ENCODE measurements at regions not wholly inside any gene's neighbourhood (a gene's known extent, or its start where the extent isn't known, plus 50 kb on each side); places are given as distances from the start of the nearest gene placed in this dataset.
"Not testable (repeated sequence)": the region's sequence is repeated elsewhere in the genome, so short reads cannot be mapped to it uniquely, and the experiment has no call there.

DNA sequence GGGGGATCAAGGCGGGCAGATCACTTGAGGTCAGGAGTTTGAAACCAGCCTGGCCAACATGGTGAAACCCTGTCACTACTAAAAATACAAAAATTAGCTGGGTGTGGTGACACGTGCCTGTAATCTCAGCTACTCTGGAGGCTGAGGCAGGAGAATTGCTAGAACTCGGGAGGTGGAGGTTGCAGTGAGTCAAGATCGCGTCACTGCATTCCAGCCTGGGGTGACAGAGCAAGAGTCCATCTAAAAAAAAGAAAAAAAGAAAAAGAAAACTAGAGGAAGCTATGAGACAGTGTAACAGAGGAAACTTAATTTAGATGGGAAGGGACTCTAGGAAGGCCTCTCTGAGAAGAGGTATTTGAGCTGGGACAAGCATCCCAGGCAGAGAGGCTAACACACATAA, 109.9 kb upstream of the SRSF6 start:
- H3K27me3 Mint-ChIP-seq: peaks cover 18% of the 10 kb centered on the region
- H3K4me3 Mint-ChIP-seq, DNase-seq, H3K4me1 Mint-ChIP-seq, H3K9me3 Mint-ChIP-seq, H3K27ac Mint-ChIP-seq, H3K36me3 Mint-ChIP-seq: not testable (repeated sequence)

DNA sequence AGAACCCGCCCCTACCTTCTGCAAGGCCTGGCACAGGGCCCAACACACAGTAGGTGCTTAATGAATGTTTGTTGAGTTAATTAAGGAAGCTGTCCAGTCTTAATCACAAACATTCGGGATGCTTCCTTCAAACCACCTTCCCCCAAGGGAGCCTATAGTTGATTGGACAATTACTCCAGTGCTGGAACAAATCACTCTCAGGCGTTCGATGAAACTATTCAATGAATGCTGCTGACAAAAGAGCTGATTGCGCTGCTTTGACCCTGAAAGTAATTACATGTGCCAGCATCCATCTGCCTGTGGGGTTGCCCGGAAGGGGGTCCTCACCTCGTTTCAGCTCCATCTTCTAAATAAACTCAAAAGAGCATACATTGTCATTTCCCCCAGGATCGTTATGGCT, 112.0 kb upstream of the SRSF6 start:
- Mint-ChIP-seq H3K27ac (no peak overlapping the region), H3K9me3 (peaks cover 9% of the 10 kb centered on the region), H3K4me1 (no peaks in the 10 kb centered on the region), H3K36me3 (no peaks in the 10 kb centered on the region), H3K27me3 (peaks cover 14% of the 10 kb centered on the region), H3K4me3 (no peak overlapping the region)
- DNase-seq: no peak

DNA sequence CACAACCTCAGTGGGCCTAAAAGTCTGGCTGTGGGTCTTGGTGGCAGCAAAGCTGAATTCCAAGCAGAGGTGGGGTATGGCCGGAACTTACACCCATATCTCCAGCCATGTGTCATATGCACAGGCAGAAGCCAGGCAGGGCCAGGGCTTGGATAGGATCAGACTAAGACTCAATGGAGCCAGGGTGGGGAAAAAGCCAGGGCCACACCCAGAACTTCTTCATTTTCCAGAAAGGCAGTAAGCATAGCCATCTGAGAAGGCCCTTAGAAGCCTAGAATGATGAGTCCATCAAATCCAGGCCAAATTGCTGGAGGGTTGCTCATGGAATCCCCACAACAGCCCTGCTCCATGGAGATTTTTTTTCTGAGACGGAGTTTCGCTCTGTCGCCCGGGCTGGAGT, 116.2 kb upstream of the SRSF6 start:
- no peaks in the 10 kb centered on the region for H3K36me3 Mint-ChIP-seq
- DNase-seq: no peak
- no peaks in the 10 kb centered on the region for H3K4me1 Mint-ChIP-seq
- H3K27ac Mint-ChIP-seq: no peak overlapping the region
- peaks cover 5% of the 10 kb centered on the region for H3K27me3 Mint-ChIP-seq
- H3K4me3 Mint-ChIP-seq: no peak overlapping the region
- H3K9me3 Mint-ChIP-seq: peaks cover 12% of the 10 kb centered on the region

DNA sequence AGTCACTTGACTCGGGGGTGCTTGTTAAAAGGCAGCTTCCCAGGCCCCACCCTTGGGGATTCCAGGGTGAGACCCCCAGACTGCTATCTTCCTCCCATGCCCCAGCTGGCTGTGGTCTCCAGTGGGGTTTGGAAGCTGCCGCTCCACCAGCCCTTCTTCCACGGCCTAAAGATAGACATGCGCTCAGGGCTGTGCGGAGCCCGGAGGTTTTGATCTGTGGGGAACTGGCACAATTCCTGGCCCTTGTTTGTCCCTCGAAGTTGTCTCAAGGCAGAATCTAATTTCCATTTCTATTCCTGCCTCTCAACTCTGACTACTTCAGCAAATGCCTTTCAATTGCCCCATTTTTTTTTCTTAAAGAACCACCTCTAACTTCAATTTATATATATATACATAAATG, 120.7 kb upstream of the SRSF6 start:
- no peaks in the 10 kb centered on the region for H3K36me3 Mint-ChIP-seq
- no peak overlapping the region for H3K27ac Mint-ChIP-seq
- H3K4me3 Mint-ChIP-seq: no peak overlapping the region
- H3K4me1 Mint-ChIP-seq: no peaks in the 10 kb centered on the region
- no peaks in the 10 kb centered on the region for H3K27me3 Mint-ChIP-seq
- no peak for DNase-seq
- peaks cover 21% of the 10 kb centered on the region for H3K9me3 Mint-ChIP-seq

DNA sequence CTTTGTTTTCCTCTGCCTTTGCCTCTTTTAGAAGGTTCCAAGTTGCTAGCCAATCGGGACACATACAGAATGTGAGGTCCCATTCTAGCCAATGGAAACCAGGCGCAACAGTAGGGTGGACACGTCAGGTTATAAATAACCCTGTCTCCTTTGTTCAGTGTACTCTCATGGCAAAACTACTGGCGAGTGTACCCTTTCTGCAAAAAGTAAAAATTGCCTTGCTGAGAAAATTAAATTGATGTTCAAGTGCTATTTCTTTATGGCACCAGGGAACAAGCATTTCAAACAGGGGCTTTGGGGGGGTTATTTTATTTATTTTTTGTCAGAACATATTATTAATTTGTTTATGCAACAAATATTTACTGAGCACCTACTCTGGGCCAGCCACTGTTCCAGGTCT, 123.6 kb upstream of the SRSF6 start:
- Mint-ChIP-seq H3K27me3 (no peaks in the 10 kb centered on the region), H3K9me3 (peaks cover 21% of the 10 kb centered on the region), H3K27ac (no peak overlapping the region), H3K4me1 (no peaks in the 10 kb centered on the region), H3K4me3 (no peak overlapping the region), H3K36me3 (no peaks in the 10 kb centered on the region)
- no peak for DNase-seq

DNA sequence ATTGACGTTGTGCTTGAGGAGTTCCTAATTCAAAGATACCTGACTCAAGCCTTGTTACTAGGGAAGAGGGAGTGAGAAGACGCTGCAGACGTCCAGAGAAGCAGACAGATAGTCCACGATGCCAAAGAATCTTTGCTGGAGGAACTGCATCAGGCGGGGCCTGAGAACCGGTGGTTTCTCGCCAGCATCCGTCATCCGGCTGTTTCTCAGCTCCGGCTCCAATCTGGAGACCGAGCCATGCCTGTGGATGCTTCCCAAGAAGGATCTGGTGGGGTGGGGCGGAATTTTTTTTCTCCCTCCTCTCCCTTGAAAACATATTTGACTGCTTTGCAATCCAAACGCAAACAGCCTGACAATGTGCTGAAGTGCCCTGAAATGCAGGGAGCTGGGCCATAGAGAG, 125.8 kb upstream of the SRSF6 start:
- H3K27me3 Mint-ChIP-seq: no peaks in the 10 kb centered on the region
- DNase-seq: no peak
- no peak overlapping the region for H3K4me3 Mint-ChIP-seq
- no peak overlapping the region for H3K27ac Mint-ChIP-seq
- H3K36me3 Mint-ChIP-seq: no peaks in the 10 kb centered on the region
- peaks cover 18% of the 10 kb centered on the region for H3K9me3 Mint-ChIP-seq
- H3K4me1 Mint-ChIP-seq: no peaks in the 10 kb centered on the region

DNA sequence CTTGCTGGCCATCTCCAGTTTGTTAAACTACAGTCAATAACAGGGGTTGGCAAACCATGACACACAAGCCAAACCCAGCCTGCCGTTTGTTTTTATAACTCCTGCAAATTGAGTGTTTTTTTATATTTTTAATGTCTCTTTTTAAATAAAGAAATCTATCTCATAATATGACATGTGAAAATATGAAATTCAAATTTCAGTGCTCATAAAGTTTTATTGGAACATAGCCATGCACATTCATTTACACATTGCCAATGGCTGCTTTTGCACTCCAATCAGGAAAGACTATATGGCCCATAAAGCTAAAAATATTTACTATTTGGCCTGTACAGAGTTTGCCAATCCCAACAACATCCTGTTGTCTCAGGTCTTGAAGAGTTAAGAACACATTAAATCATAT, 129.0 kb upstream of the SRSF6 start:
- no peak for DNase-seq
- Mint-ChIP-seq H3K27ac (no peak overlapping the region), H3K27me3 (peaks cover 8% of the 10 kb centered on the region), H3K36me3 (no peaks in the 10 kb centered on the region), H3K9me3 (peaks cover 4% of the 10 kb centered on the region), H3K4me3 (no peak overlapping the region), H3K4me1 (no peaks in the 10 kb centered on the region)

DNA sequence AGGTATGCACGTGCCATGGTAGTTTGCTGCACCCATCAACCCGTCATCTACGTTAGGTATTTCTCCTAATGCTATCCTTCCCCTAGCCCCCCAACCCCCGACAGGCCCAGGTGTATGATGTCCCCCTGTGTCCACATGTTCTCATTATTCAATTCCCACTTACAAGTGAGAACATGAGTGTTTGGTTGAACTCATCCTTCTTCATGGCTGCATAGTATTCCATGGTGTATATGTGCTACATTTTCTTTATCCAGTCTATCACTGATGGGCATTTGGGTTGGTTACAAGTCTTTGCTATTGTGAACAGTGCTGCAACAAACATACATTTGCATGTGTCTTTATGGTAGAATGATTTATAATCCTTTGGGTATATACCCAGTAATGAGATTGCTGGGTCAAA, 130.5 kb upstream of the SRSF6 start:
- not testable (repeated sequence) for H3K9me3 Mint-ChIP-seq, DNase-seq, H3K4me1 Mint-ChIP-seq, H3K27me3 Mint-ChIP-seq, H3K4me3 Mint-ChIP-seq, H3K27ac Mint-ChIP-seq, H3K36me3 Mint-ChIP-seq

DNA sequence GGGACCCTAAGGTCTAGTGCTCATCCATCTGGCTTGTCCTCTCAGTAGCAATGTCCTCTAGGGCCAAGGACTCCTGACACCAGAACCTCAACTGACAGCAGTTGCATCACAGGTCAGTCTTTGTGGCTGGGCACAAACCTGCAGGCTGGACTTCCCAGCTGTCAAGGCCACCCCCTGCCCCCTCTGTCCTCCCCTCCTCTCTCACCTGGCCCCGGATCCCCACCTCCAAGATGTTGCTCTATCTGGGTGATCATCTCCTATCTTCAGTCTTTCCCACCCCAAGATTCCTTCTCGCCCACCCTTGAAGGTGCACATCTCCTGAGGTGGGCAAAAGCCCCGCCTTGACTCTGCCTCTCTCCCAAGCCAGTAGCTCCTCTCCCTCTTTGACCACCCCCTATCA, 131.8 kb upstream of the SRSF6 start:
- Mint-ChIP-seq H3K9me3 (no peaks in the 10 kb centered on the region), H3K27me3 (peaks cover 8% of the 10 kb centered on the region), H3K4me1 (no peaks in the 10 kb centered on the region), H3K27ac (no peak overlapping the region), H3K36me3 (no peaks in the 10 kb centered on the region), H3K4me3 (no peak overlapping the region)
- DNase-seq: no peak

DNA sequence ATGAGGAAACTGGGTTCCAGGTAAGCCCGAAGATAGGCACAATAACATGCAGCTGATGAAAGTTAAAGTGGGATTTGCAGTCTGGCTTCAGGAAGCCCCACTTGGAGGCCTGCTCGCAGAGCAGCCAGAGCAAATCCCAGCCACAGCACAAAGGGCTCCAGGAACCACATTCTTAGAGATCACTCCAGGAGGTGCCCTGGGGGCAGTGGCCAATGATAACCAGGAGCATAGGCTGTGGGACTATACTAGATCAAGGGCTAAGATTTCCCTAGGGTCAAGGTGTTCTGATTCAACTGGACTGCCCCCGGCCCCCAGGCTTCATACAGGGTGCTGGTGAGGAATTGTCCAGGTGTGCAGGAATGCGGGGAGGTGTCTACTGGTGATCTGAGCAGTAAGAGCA, 133.9 kb upstream of the PTPRT start:
- no peaks in the 10 kb centered on the region for H3K9me3 Mint-ChIP-seq

DNA sequence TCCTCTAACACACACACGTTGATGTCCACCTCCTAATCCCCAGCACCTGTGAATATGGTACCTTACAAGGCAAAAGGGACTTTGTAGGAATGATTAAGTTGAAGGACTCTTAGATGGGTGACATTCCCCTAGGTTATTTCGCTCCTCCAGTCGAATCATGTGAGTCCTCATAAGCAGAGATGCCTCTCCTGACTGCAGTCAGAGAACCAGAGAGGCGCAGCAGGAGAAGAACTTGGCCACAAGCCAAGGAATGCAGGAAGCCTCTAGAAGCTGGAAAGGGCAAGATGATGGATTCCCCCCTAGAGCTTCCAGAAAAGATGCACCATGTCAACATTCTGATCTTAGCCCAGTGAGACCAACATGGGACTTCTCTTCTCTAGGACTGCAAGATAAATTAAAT, 133.1 kb upstream of the PTPRT start:
- H3K27ac Mint-ChIP-seq: no peak overlapping the region
- no peak for DNase-seq
- H3K4me3 Mint-ChIP-seq: no peak overlapping the region
- peaks cover 8% of the 10 kb centered on the region for H3K27me3 Mint-ChIP-seq
- H3K9me3 Mint-ChIP-seq: no peaks in the 10 kb centered on the region
- H3K4me1 Mint-ChIP-seq: no peaks in the 10 kb centered on the region
- H3K36me3 Mint-ChIP-seq: no peaks in the 10 kb centered on the region

More for the DNA sequence above, 133.9 kb upstream of the PTPRT start:
- Mint-ChIP-seq H3K4me1 (no peaks in the 10 kb centered on the region), H3K27me3 (peaks cover 8% of the 10 kb centered on the region), H3K36me3 (no peaks in the 10 kb centered on the region), H3K27ac (no peak overlapping the region), H3K4me3 (no peak overlapping the region)
- DNase-seq: no peak

DNA sequence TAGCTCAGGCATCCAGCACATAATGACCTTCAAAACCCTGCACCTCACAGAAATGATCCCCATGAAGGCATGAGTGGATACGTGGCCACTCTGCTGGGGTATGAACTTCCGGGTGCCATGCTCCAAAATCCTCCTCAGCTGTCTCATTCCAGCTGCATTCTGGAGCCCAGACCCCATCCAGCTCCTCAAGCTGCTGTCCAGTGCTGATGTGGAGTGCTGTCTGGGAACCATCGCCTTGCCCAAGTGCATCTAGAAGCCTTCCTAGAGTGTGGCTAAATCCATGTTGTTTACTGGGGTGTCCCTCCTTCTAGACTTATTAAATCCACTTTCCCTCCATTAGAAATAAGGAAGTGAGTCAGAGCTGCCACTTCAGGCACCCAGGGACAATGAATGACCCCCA, 130.8 kb upstream of the PTPRT start:
- no peak overlapping the region for H3K27ac Mint-ChIP-seq
- H3K4me1 Mint-ChIP-seq: no peaks in the 10 kb centered on the region
- H3K36me3 Mint-ChIP-seq: no peaks in the 10 kb centered on the region
- DNase-seq: no peak
- no peak overlapping the region for H3K4me3 Mint-ChIP-seq
- no peaks in the 10 kb centered on the region for H3K27me3 Mint-ChIP-seq
- no peaks in the 10 kb centered on the region for H3K9me3 Mint-ChIP-seq

DNA sequence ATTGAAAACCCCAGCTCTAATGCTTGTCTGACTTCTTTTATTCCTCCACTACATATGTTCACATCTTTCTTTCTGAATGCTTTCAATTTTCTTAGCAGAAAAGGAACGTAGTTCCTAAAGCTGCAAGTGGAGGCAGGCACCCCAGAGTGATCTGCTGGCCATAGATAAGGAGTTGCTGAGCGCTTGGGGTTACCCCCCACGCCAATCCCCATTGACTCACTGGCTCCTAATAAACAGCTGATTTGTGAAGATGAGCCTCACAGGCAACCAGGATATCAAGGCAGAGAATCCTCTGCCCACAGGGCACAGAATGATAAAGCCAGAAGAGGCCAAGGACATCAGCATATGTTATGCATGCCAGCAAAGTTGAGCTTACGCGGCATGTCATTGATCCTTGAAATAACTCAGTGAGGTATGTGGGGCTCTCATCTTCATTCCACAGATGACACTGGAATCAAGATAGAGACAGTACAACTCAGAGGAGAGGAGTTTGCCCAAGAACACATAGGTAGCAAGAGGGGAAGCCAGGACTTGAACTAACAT, 129.1 kb upstream of the PTPRT start:
- Mint-ChIP-seq H3K4me1 (no peaks in the 10 kb centered on the region), H3K36me3 (no peaks in the 10 kb centered on the region), H3K27ac (no peak overlapping the region), H3K27me3 (no peaks in the 10 kb centered on the region), H3K9me3 (no peaks in the 10 kb centered on the region), H3K4me3 (no peak overlapping the region)
- DNase-seq: no peak

DNA sequence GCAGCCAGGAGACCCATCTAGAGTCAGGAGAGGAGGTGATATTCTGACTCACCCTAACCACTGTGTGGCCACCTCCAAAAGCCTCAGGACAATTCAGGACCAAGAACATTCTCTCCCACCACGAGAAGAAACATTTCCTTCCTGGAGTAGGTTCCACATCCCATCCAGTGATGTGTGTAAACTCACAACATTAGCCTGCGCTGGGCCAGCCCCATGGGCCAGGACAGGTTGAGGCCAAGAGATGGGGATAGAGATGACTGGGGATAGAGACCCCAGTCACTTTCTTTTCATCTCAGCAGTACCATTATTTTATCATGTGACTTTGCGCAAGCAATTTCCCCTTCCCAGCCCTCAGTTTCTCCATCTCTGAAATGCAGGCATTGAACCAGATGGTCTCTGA, 126.6 kb upstream of the PTPRT start:
- Mint-ChIP-seq H3K4me3 (no peak overlapping the region), H3K27ac (no peak overlapping the region), H3K27me3 (peaks cover 4% of the 10 kb centered on the region), H3K9me3 (no peaks in the 10 kb centered on the region), H3K4me1 (no peaks in the 10 kb centered on the region), H3K36me3 (no peaks in the 10 kb centered on the region)
- no peak for DNase-seq

DNA sequence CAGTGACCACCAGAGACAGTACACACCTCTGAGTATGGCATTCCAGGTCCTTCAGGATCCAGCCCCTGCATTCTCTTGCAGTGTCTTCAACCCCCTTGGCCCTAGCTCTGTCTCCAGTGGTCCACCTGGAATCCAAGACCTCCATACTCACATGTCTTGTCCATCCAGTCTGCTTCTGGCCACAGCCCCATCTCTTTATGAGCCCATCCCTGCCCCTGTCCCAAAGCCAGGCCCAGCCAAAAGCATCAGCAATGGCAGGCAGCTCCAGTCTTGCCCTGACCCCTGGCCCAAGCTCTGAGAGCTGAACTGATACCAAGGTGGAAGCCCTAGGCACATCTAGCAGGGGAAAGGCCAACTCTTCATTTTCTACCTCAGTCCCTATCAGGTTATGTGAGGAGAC, 119.6 kb upstream of the PTPRT start:
- H3K36me3 Mint-ChIP-seq: no peaks in the 10 kb centered on the region
- no peak overlapping the region for H3K27ac Mint-ChIP-seq
- DNase-seq: no peak
- H3K27me3 Mint-ChIP-seq: peaks cover 4% of the 10 kb centered on the region
- no peak overlapping the region for H3K4me3 Mint-ChIP-seq
- H3K9me3 Mint-ChIP-seq: peaks cover 2% of the 10 kb centered on the region
- no peaks in the 10 kb centered on the region for H3K4me1 Mint-ChIP-seq

DNA sequence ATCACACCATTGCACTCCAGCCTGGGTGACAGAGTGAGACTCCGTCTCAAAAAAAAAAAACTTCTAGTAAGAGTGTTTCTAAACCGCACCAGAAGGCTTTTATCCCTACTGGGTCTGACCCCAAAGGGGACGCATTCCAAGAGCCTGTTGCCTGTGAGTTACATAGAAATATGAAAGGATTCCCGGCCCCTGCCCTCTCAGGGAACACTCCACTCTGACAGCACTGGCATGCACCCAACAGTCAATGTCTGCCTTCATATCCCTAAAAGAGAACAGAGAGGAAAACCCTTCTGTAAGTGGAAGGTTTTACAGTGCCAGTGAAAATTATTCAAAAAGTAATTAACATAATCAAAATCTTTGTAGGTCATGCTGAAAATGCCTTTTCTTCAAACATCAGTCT, 117.1 kb upstream of the PTPRT start:
- no peak overlapping the region for H3K27ac Mint-ChIP-seq
- H3K27me3 Mint-ChIP-seq: peaks cover 9% of the 10 kb centered on the region
- H3K4me3 Mint-ChIP-seq: no peak overlapping the region
- H3K36me3 Mint-ChIP-seq: no peaks in the 10 kb centered on the region
- no peaks in the 10 kb centered on the region for H3K4me1 Mint-ChIP-seq
- DNase-seq: no peak
- peaks cover 2% of the 10 kb centered on the region for H3K9me3 Mint-ChIP-seq

DNA sequence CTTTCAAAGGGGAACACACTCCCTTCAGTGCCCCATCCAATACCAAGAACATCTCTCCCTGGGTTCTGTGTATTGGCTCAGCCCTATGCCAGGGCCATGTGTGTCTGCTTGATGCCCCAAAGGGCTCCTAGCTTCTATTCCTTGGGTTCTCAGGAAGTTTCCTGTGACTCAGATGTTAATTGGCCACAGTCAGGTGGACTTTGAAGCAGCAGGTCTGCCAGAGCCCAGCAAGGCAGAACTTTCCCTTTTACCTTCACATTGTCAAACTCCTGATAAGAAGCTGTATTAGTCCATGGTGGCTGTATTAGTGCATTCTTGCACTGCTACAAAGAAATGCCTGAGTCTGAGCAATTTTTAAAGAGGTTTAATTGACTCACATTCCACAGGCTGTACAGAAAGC, 116.0 kb upstream of the PTPRT start:
- Mint-ChIP-seq H3K4me3 (no peak overlapping the region), H3K27me3 (peaks cover 8% of the 10 kb centered on the region), H3K9me3 (peaks cover 2% of the 10 kb centered on the region), H3K4me1 (no peaks in the 10 kb centered on the region), H3K27ac (no peak overlapping the region), H3K36me3 (no peaks in the 10 kb centered on the region)
- no peak for DNase-seq

Data from activated naive CD8-positive, alpha-beta T cell treated with anti-CD3 and anti-CD28 coated beads for 36 hours (primary cell).